Vagina (tissue), 2 donors: ENCODE measurements at regions not wholly inside any gene's neighbourhood (a gene's known extent, or its start where the extent isn't known, plus 50 kb on each side); places are given as distances from the start of the nearest gene placed in this dataset.

ENCODE experiments used
- POLR2A ChIP-seq, 2 donors: fragments of 450-650 bp; IDR thresholded peaks; one replicate each; pipeline ENCODE4 v1.6.1; 2017; ENCODE audit warnings: antibody characterized with exemption in 2 of 2, mild to moderate bottlenecking in 2 of 2, moderate library complexity in 2 of 2
- POLR2AphosphoS5 ChIP-seq, 2 donors: sonication (generic); formaldehyde crosslinking; IDR thresholded peaks; one replicate each; pipeline ENCODE4 v1.9.0; 2017; ENCODE audit warnings: antibody characterized with exemption in 2 of 2, mild to moderate bottlenecking in 2 of 2, low read depth in 1 of 2; ENCODE audit not compliant: insufficient read depth in 1 of 2
- TF ChIP-seq, protein P1 (sequence below), 3 experiments: fragments of 450-650 bp in 2 of 3; fragments of 200-600 bp in 1 of 3; sonication (generic) in 1 of 3; IDR thresholded peaks; one replicate each; pipeline ENCODE4 v1.5.1; 2017 to 2019; ENCODE audit warnings: antibody characterized with exemption in 3 of 3, mild to moderate bottlenecking in 2 of 3, moderate library complexity in 2 of 3

DNA sequence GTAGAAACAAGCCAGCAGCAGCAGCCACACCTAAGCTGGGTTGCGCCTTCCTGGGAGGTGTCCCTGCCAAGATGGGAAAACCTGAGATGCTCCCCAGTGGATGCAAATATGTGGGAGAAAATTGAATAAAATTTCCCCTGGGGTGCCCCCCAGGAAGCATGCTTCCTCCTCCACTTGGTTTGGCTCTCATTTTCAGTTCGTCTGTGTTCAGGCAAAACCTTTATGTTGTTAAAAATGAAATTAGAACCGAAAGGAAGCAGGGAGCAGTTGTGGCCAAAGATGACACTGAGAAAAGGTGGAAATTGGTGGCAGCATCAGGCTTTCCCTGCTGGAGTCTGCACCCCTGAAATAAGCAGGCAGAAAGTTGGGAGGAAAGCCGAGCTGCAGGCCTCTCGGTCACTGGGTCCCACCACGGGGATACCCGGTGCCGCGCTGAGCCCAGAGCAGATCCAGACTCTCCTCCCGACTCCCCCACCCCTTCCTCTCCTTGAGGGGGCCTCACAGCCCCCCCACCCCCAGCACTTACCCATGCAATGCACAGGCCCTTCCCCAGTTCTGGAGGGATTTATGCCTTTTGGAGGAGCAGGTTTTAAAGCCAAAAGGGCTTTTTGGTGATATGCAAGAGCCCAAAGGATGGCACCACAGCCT is 267.7 kb upstream of the SPRED2 start:
- TF ChIP-seq POLR2A (IDR thresholded peaks at IDR 0.05): no peak
- TF ChIP-seq, protein P1, sequence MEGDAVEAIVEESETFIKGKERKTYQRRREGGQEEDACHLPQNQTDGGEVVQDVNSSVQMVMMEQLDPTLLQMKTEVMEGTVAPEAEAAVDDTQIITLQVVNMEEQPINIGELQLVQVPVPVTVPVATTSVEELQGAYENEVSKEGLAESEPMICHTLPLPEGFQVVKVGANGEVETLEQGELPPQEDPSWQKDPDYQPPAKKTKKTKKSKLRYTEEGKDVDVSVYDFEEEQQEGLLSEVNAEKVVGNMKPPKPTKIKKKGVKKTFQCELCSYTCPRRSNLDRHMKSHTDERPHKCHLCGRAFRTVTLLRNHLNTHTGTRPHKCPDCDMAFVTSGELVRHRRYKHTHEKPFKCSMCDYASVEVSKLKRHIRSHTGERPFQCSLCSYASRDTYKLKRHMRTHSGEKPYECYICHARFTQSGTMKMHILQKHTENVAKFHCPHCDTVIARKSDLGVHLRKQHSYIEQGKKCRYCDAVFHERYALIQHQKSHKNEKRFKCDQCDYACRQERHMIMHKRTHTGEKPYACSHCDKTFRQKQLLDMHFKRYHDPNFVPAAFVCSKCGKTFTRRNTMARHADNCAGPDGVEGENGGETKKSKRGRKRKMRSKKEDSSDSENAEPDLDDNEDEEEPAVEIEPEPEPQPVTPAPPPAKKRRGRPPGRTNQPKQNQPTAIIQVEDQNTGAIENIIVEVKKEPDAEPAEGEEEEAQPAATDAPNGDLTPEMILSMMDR (IDR thresholded peaks at IDR 0.05): no peak
- TF ChIP-seq POLR2AphosphoS5 (IDR thresholded peaks at IDR 0.05; ENCODE audit: insufficient read depth in 1 of 2, low read depth in 1 of 2): no peak
